Activated CD4-positive, alpha-beta T cell treated with anti-CD3 and anti-CD28 coated beads, Interleukin-2, Interleukin-6, amounts not matched to agents 100 ng/mL and 50 ng/mL, durations not matched to agents 16 hours and 8 hours (primary cell): ENCODE measurements at regions not wholly inside any gene's neighbourhood (a gene's known extent, or its start where the extent isn't known, plus 50 kb on each side); places are given as distances from the start of the nearest gene placed in this dataset.
"Not testable (repeated sequence)": the region's sequence is repeated elsewhere in the genome, so short reads cannot be mapped to it uniquely, and the experiment has no call there.

Experiments used
- DNase-seq: peaks from one replicate; pipeline ENCODE4 v3.0.0-alpha.2; 2020

GRCh38 chr5:97488126-97488668, 305.1 kb upstream of the RIOK2 start:
- no peak for DNase-seq

DNA sequence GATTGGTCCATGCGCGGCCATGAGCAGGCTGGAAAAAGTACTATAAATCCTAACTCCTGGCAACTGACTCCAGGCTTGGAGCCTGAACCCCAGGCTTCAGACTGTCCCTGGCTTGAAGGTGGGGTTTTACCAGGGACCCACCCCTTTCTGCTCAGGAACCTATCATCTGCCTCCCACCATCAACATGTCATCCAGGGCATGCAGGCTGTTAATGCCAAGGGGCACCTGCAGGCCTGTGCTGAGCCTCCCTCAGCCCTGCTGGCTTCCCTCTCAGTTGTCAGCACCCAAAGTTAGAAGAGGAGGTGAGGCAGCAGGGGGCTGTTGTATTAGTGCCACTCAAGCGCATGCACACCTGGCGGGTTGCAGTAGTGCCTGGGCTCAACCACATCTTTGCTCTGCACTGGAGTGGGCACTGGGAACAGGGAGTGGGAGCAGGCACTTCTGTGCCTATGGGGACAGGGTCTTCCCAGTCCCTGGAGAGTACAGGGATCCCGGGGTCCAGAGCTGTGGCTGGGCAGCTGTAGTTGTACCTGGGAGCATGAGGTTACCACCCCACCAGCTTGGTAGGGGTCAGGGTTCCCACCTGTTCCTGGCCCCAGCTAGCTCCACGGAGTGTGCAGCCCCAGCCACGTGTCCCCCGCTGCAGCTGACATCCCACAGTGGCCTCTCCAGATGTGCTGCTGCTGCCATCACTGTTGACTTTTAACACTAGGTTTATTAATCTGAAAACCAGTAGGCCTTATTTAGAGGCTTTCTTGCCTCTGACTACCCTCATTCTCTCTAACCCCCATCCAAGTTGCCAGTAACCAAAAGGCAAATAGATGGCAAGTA, 306.2 kb upstream of the RIOK2 start:
- DNase-seq, result no peak

DNA sequence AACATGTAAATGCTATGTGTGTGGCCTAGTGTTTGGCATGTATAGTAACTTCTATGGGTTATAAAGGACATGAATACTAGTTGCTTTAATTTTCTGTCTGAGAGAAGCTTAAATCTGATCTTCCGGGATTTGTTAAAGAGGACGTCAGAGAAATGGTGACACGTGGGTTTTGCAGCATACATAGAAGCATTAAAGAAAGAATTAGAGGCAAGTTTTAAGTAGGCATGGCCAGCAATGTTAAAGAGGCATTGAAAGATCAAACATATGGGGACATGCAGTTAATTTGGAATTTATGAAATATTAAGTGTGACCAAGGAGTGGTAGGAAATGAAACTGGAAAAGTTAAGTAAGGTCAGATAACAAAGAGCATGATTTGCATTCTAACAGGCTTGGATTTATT, 311.4 kb upstream of the RIOK2 start:
- no peak for DNase-seq

- no peak for DNase-seq
These were observed 312.3 kb upstream of the RIOK2 start for GRCh38 chr5:97495301-97495700.

GRCh38 chr5:97496037-97496436, 313.0 kb upstream of the RIOK2 start:
- no peak for DNase-seq

DNA sequence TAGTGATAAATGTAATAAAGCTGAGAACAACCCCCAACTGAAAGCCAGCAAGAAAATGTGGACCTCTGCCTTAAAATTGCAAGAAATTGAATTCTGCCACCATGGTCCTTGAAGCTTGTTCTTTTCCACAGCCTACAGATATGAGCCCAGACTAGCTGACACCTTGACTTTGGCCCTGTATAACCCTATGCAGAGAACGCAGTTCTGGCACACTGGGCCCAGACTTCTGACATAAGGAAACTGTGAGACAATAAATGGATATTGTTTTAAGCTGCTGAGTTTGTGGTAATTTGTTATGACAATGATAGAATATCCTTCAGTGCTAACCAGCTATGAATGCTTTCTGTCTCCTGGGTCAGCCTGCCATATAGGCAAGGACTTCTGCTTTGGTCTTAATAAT, 315.6 kb upstream of the RIOK2 start:
- no peak for DNase-seq

- no peak for DNase-seq
These were observed 316.6 kb upstream of the RIOK2 start for GRCh38 chr5:97499605-97500004.

GRCh38 chr5:97501286-97501964, 318.4 kb upstream of the RIOK2 start:
- DNase-seq, result no peak

GRCh38 chr5:97501965-97502305, 318.9 kb upstream of the RIOK2 start:
- no peak for DNase-seq

- DNase-seq, result no peak
These were observed 325.8 kb upstream of the RIOK2 start for GRCh38 chr5:97508864-97509263.

DNA sequence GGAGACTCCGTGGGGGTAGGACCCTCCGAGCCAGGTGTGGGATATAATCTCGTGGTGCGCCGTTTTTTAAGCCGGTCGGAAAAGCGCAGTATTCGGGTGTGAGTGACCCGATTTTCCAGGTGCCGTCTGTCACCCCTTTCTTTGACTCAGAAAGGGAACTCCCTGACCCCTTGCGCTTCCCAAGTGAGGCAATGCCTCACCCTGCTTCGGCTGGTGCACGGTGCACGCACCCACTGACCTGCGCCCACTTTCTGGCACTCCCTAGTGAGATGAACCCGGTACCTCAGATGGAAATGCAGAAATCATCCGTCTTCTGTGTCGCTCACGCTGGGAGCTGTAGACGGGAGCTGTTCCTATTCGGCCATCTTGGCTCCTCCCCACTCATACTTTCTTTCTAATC, 336.5 kb upstream of the RIOK2 start:
- DNase-seq, result not testable (repeated sequence)

GRCh38 chr5:97523336-97523735, 340.3 kb upstream of the RIOK2 start:
- not testable (repeated sequence) for DNase-seq

DNA sequence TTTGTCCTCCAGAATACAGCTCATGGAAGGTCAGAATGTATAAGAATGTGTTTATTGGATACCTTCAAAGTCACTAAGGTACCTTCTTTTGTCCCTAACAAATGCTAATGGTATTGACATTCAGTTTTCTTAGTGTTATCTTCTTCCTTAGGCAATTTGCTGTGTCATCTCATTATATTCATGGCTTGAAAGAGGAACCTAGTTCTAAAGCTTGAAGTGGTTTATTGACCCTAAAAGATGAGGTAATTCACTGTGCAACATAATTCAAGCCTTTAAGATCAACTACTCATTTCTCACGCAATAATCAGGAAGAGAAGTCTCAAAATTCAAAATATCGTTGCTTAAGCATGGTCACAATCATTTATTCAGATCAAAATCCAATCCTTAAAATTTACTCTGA, 342.7 kb upstream of the RIOK2 start:
- no peak for DNase-seq

GRCh38 chr5:97528941-97529340, 345.9 kb upstream of the RIOK2 start:
- DNase-seq, result no peak

DNA sequence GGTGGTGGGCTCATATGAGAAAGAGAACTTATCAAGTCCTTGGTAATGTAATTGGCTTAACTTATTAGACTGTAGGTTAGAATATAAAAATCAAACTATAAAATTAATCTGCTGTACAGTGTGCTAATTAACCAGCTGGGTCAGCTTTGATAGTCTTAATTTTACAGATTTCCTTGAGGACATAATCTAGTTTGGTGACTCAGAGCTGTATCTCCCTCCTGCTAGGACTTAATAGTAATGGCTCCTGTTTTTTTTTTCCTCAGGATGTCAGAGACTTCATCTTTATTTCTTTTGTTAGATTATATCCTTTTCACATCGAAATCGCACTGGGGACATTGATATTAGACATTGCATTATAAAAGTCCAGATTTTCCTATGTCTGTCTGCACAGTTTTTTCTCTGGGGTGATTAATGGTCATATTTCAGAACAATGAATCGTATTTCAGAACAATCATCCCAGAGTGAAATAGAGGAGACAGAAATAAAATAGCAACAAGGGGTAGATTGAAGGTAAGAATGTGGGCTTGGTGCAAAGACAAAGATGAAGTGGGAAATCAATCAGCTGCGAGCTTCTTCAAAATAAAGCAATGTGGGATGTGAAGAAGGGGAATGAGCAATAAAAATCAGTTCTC, 346.4 kb upstream of the RIOK2 start:
- DNase-seq, result no peak

- no peak for DNase-seq
These were observed 348.5 kb upstream of the RIOK2 start for GRCh38 chr5:97531549-97531948.

DNA sequence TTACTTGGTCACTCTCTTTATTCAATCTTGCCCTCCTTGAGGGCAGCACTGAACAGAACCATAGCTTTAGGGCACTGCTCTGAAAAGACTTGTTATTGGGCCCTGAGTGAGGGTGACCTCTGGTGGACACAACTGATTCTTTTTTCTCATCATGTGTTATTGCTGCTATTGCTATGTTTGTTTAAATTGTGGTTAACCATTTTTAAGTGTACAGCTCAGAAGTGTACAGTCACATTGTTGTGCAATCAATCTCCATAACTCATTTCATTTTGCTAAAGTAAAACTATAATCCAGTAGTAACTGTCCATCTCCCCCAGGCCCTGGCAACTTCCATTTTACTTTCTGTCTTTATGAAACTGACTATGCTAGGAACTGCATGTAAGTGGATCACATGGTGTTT, 351.1 kb upstream of the RIOK2 start:
- DNase-seq, result peak; percentile 28

DNA sequence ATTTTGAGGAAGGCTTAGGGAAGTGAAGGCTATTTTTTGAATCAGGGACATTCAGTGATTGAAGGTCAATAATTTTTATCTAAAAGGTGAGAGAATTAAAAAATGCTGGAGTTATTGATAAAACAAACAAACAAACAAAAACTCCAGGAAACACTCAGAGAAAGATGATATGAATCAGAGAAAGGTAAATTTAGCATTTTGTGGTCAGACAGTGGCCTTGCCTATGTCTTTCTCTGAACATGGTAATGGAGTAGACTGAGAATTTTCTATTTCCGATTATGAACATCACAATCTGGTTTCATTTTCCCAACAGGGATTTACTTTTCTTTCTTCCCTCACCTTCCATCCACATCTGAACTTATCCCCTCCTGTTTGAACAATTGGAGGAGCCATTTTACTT, 353.6 kb upstream of the RIOK2 start:
- DNase-seq, result no peak

DNA sequence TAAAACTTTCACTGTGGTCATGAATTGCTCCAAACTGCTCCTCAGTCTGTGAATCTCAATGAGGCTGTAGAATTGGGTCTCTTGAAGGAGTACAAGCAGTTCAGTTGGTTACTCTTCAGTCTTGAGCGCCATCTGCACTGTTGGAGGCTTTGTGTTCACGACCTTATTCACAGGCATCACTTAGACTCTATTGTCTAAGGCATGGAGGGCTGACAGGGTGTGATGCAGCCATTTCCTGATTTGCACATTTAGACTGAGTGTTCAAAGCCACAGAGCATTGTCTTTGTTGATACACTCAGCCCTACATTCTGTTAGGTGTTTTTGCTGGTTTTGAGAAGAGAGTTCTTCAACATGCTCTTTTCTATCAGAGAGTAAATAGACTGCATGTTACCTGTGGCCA, 355.9 kb upstream of the RIOK2 start:
- DNase-seq, result no peak

- no peak for DNase-seq
These were observed 358.8 kb upstream of the RIOK2 start for GRCh38 chr5:97541864-97542263.

DNA sequence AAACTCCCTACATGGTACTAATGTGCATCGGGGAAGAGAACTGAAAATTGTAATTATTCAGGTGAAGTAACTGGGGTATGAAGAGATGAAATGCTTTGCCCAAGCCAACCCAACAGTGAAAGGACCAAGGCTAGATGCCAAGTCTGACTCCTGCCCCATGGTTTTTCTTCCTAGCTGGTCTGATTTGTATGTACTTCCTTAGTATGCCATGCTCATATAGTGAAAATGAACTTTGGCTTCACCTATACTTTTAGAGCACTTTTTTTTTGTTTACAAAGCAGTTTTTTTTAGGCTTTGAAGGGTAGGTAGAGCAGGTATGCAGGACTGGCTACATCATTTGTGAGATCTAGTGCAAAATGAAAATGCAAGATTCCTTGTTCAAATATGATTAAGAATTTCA, 359.4 kb upstream of the RIOK2 start:
- no peak for DNase-seq

DNA sequence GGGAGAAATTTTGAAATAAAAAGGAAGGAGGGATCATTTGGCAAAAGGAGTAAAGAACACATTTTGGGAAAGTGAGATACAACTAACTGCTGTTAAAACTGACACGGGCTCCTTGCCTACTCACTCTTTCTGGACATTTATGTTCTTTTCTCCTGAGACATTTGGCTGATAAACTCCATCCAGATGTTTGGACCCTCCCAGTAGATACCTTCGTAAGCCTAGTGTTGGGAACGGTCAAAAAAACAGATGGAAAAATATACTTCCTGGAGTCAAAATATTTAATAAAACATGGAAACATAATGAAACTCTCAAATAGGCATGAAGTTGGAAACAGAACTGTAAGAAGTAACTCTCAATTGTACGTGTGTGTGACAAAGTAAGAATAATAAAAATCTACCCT, 360.1 kb upstream of the RIOK2 start:
- no peak for DNase-seq

GRCh38 chr5:97544240-97544639, 361.2 kb upstream of the RIOK2 start:
- no peak for DNase-seq

- DNase-seq, result no peak
These were observed 361.6 kb upstream of the RIOK2 start for GRCh38 chr5:97544678-97545077.
